ENCODE measurements at regions not wholly inside any gene's neighbourhood (a gene's known extent, or its start where the extent isn't known, plus 50 kb on each side); places are given as distances from the start of the nearest gene placed in this dataset.

- no peak for TF ChIP-seq EZH2phosphoT487 (IDR thresholded peaks at IDR 0.05; ENCODE audit: low read depth, severe bottlenecking, unreplicated experiment)
- TF ChIP-seq, protein P1, sequence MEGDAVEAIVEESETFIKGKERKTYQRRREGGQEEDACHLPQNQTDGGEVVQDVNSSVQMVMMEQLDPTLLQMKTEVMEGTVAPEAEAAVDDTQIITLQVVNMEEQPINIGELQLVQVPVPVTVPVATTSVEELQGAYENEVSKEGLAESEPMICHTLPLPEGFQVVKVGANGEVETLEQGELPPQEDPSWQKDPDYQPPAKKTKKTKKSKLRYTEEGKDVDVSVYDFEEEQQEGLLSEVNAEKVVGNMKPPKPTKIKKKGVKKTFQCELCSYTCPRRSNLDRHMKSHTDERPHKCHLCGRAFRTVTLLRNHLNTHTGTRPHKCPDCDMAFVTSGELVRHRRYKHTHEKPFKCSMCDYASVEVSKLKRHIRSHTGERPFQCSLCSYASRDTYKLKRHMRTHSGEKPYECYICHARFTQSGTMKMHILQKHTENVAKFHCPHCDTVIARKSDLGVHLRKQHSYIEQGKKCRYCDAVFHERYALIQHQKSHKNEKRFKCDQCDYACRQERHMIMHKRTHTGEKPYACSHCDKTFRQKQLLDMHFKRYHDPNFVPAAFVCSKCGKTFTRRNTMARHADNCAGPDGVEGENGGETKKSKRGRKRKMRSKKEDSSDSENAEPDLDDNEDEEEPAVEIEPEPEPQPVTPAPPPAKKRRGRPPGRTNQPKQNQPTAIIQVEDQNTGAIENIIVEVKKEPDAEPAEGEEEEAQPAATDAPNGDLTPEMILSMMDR (IDR thresholded peaks at IDR 0.05; ENCODE audit: poor library complexity), result no peak
These were observed 435.1 kb upstream of the HS6ST1 start for GRCh38 chr2:128753800-128754199.
